Endothelial cell of umbilical vein (primary cell): ENCODE measurements at regions not wholly inside any gene's neighbourhood (a gene's known extent, or its start where the extent isn't known, plus 50 kb on each side); places are given as distances from the start of the nearest gene placed in this dataset.

Experiments
- BruUV-seq: library from RNA; stranded (reverse); fragments of 400-500 nt; replicated peaks from 2 replicates; lab custom pipeline; 2021; lab: Mats Ljungman, UMichigan
- CTCF ChIA-PET: fragments of 300-600, 350-600 bp; sonication (Branson Sonifier 250); formaldehyde crosslinking; loops from one replicate; lab custom pipeline; 2021; ENCODE audit warnings: antibody characterized with exemption, inconsistent platforms; lab: Charles Lee
- POLR2A ChIA-PET: fragments of 300-600, 350-600 bp; sonication (Branson Sonifier 250); formaldehyde crosslinking; loops from one replicate; lab custom pipeline; 2021; ENCODE audit warnings: antibody characterized with exemption, inconsistent platforms; lab: Charles Lee
- DNase-seq: peaks from one replicate; pipeline ENCODE4 v3.0.0-alpha.2; 2011; ENCODE audit warnings: low read depth, low spot score
- FAIRE-seq: peaks from 2 replicates; lab custom pipeline; 2011; peaks lifted over from hg19 to GRCh38; lab: Jason Lieb, UNC
- H2AFZ ChIP-seq: 2 replicates; pipeline ENCODE4 v1.6.0; 2012; ENCODE audit warnings: low read depth, low read length, control low read depth, inconsistent platforms
- H3K27ac ChIP-seq: 2 replicates; pipeline ENCODE4 v1.5.1; 2011; ENCODE audit warnings: low read depth, mild to moderate bottlenecking, control low read depth, low read length, moderate library complexity; ENCODE audit not compliant: insufficient read depth
- H3K27me3 ChIP-seq, 2 experiments: 2 replicates each; pipeline versions ENCODE4 v1.6.0 to v1.6.1; 2011; ENCODE audit warnings: low read length in 2 of 2, mixed read lengths in 1 of 2; ENCODE audit not compliant: control insufficient read depth in 2 of 2, insufficient read depth in 2 of 2
- H3K36me3 ChIP-seq, 2 experiments: 2 replicates in 1 of 2; 3 replicates in 1 of 2; pipeline ENCODE4 v1.5.1; 2011; ENCODE audit warnings: low read length in 2 of 2, mild to moderate bottlenecking in 1 of 2, moderate library complexity in 1 of 2; ENCODE audit not compliant: control insufficient read depth in 2 of 2, insufficient read depth in 2 of 2; ENCODE audit errors: extremely low read depth in 1 of 2
- H3K4me1 ChIP-seq: 3 replicates; pipeline ENCODE4 v1.5.1; 2011; ENCODE audit warnings: mild to moderate bottlenecking, low read length; ENCODE audit not compliant: control insufficient read depth, insufficient read depth; ENCODE audit errors: extremely low read depth
- H3K4me2 ChIP-seq: 2 replicates; pipeline ENCODE4 v1.6.1; 2011; ENCODE audit warnings: low read length, control low read depth, mixed read lengths; ENCODE audit not compliant: insufficient read depth
- H3K4me3 ChIP-seq, 3 experiments: fragments of 200-600 bp in 1 of 3; sonication (generic), shearing (Covaris generic) in 1 of 3; replicated peaks in 1 of 3; 2 replicates each; pipeline ENCODE4 v1.5.1; 2011 to 2016; ENCODE audit warnings: control low read depth in 3 of 3, low read length in 3 of 3, mild to moderate bottlenecking in 2 of 3, inconsistent platforms in 1 of 3, low read depth in 1 of 3, moderate library complexity in 1 of 3; ENCODE audit not compliant: insufficient read depth in 1 of 3
- H3K79me2 ChIP-seq: 2 replicates; pipeline ENCODE4 v1.6.0; 2012; ENCODE audit warnings: low read length, inconsistent platforms; ENCODE audit not compliant: control insufficient read depth, insufficient read depth
- H3K9ac ChIP-seq: replicated peaks from 2 replicates; pipeline ENCODE3; 2011; ENCODE audit warnings: low read length, control low read depth; ENCODE audit not compliant: insufficient read depth; ENCODE audit errors: extremely low read depth
- H3K9me1 ChIP-seq: replicated peaks from 3 replicates; pipeline ENCODE4 v1.6.0; 2011; ENCODE audit warnings: mild to moderate bottlenecking, low read length; ENCODE audit not compliant: control insufficient read depth, insufficient read depth; ENCODE audit errors: extremely low read depth
- H3K9me3 ChIP-seq: replicated peaks from 2 replicates; pipeline ENCODE4 v1.5.1; 2012; ENCODE audit warnings: low read length, inconsistent platforms; ENCODE audit not compliant: control insufficient read depth, insufficient read depth
- H4K20me1 ChIP-seq: replicated peaks from 2 replicates; pipeline ENCODE3; 2011; ENCODE audit warnings: mild to moderate bottlenecking, low read length; ENCODE audit not compliant: control insufficient read depth, insufficient read depth; ENCODE audit errors: extremely low read depth
- CTCF ChIP-seq, 2 donors: IDR thresholded peaks; 1 replicate in 1 of 2; 2 replicates in 1 of 2; pipeline ENCODE4 v1.5.1; 2011; ENCODE audit warnings: low read length in 2 of 2, mild to moderate bottlenecking in 2 of 2, moderate library complexity in 2 of 2, control low read depth in 1 of 2, inconsistent platforms in 1 of 2, low read depth in 1 of 2; ENCODE audit not compliant: insufficient read depth in 1 of 2; ENCODE audit errors: extremely low read depth in 1 of 2
- EZH2 ChIP-seq: IDR thresholded peaks from 2 replicates; pipeline ENCODE4 v1.6.1; 2012; ENCODE audit warnings: borderline replicate concordance, low read depth, mild to moderate bottlenecking, moderate library complexity, low read length, inconsistent platforms; ENCODE audit not compliant: severe bottlenecking
- FOS ChIP-seq: IDR thresholded peaks from 2 replicates; pipeline ENCODE4 v1.6.1; 2011; ENCODE audit warnings: mild to moderate bottlenecking, low read length, moderate library complexity, borderline replicate concordance; ENCODE audit not compliant: insufficient read depth
- GATA2 ChIP-seq: IDR thresholded peaks from 2 replicates; pipeline ENCODE4 v1.7.0; 2011; ENCODE audit warnings: low read depth, mild to moderate bottlenecking, moderate library complexity, mixed read lengths, low read length; ENCODE audit not compliant: insufficient read length, insufficient read depth
- JUN ChIP-seq: IDR thresholded peaks from 2 replicates; pipeline ENCODE4 v1.6.1; 2011; ENCODE audit warnings: borderline replicate concordance, low read depth; ENCODE audit not compliant: insufficient read length, insufficient read depth
- MAX ChIP-seq: IDR thresholded peaks from 2 replicates; pipeline ENCODE4 v1.6.1; 2011; ENCODE audit not compliant: insufficient read depth, insufficient read length
- MYC ChIP-seq: IDR thresholded peaks from one replicate; pipeline ENCODE4 v1.6.1; 2011; ENCODE audit warnings: mild to moderate bottlenecking, low read depth, low read length
- POLR2A ChIP-seq: IDR thresholded peaks from 2 replicates; pipeline ENCODE4 v1.6.1; 2012; ENCODE audit warnings: low read depth, mild to moderate bottlenecking, control low read depth, low read length
- POLR2AphosphoS5 ChIP-seq: IDR thresholded peaks from 2 replicates; pipeline ENCODE4 v1.6.1; 2012; ENCODE audit warnings: low read depth, mild to moderate bottlenecking, control low read depth, low read length, moderate library complexity; ENCODE audit not compliant: insufficient read depth
- dilution Hi-C: fragments of 300-500 bp; cut with MboI; formaldehyde crosslinking; loops from one replicate; pipeline ENCODE4 v1.15.0; 2019; ENCODE audit warnings: low sequenced_read_pairs; ENCODE audit not compliant: extremely low pct_ligation_motif_present
- intact Hi-C: fragments of 100-400 bp; cut with micrococcal nuclease; formaldehyde crosslinking; loops from one replicate; pipeline ENCODE4 v1.10.0; 2022

GRCh38 chr4:187499956-187500355, 495.6 kb upstream of the ZFP42 start:
- Histone ChIP-seq H3K36me3 (no peaks in the 10 kb centered on the region), H3K4me2 (no peak overlapping the region), H4K20me1 (no peaks in the 10 kb centered on the region), H3K4me1 (no peaks in the 10 kb centered on the region), H3K9ac (no peak overlapping the region), H3K9me1 (no peaks in the 10 kb centered on the region), H3K9me3 (peaks cover 2% of the 10 kb centered on the region), H2AFZ (no peak overlapping the region), H3K79me2 (no peaks in the 10 kb centered on the region), H3K27me3 (no peaks in the 10 kb centered on the region), H3K27ac (no peak overlapping the region), H3K4me3 (no peak overlapping the region)
- FAIRE-seq (no peak), DNase-seq (no peak)
- dilution Hi-C loops, result no loop called here
- TF ChIP-seq POLR2A, result no peak
- TF ChIP-seq EZH2, result no peak
- TF ChIP-seq FOS, result no peak
- TF ChIP-seq MYC, result no peak
- TF ChIP-seq POLR2AphosphoS5, result no peak
- no peak for TF ChIP-seq CTCF (IDR thresholded peaks at IDR 0.05; ENCODE audit: extremely low read depth in 1 of 2, insufficient read depth in 1 of 2, low read depth in 1 of 2, low read length in 2 of 2)
- no peak for TF ChIP-seq MAX
- no peak for TF ChIP-seq GATA2
- TF ChIP-seq JUN, result no peak
- ChIA-PET CTCF (no interaction called here), POLR2A (no interaction called here)
- intact Hi-C loops, result no loop called here
- no TSS peak for BruUV-seq
